ENCODE measurements at regions not wholly inside any gene's neighbourhood (a gene's known extent, or its start where the extent isn't known, plus 50 kb on each side); places are given as distances from the start of the nearest gene placed in this dataset.
"Not testable (repeated sequence)": the region's sequence is repeated elsewhere in the genome, so short reads cannot be mapped to it uniquely, and the experiment has no call there.

DNA sequence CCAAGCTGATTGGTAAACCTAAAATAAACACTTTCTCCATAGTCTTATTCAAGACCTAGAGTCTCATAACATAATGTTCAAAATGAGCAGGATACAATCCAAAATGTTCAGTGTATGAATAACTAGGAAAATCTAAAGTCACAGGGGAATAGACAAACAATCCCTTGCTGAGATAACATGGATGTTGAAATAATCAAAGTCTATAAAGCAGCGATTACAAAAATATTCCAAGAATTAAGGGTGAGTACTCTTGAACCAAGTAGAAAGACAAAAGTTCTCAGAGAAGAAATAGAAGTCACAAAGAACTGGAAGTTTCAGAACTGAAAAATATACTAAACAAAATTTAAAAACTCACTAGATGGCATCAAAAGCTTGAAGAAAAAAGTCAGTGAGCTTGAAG, 561.0 kb downstream of the INSC start:
- no peak for TF ChIP-seq POLR2A (IDR thresholded peaks at IDR 0.05; ENCODE audit: low read depth, low read length)
- DNase-seq (ENCODE audit: insufficient read length, low spot score) (no peak), FAIRE-seq (no peak)

DNA sequence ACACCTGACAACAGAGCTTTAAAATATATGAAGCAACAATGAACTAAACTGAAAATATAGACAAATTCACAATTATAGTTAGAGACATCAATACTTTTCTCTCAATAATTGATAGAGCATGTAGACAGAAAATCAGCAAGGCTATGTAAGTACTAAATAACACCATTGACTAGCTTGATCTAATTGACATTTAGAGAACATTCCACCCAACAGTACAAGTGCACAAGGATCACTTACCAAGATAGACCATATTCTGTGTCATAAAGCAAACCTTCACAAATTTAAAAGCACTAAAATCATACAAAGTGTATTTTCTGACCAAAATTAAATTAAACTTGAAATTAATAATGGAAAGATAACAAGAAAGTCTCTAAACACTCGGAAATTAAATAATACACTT, 562.5 kb downstream of the INSC start:
- no peak for DNase-seq (ENCODE audit: insufficient read length, low spot score)
- no peak for TF ChIP-seq POLR2A (IDR thresholded peaks at IDR 0.05; ENCODE audit: low read depth, low read length)

DNA sequence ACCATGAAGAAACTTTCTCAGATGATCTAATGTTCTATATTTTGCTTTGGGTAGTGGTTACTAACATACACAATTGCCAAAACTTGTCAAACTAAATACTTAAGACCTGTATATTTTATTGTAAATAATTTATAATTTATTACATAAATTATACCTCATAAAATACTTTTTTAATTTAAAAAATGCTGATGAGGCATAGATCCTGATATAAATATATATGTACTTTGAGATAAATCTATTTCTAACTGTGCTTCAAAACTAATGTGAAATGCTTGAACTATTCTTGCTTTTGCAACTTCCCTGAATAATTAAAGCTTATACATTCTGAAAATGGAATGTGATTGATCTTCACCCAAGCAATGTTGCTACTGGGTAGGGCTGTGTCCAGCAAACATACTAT, 568.8 kb downstream of the INSC start:
- FAIRE-seq (no peak), DNase-seq (ENCODE audit: insufficient read length, low spot score) (no peak)
- TF ChIP-seq POLR2A (IDR thresholded peaks at IDR 0.05; ENCODE audit: low read depth, low read length): no peak

More for the DNA sequence above, 562.5 kb downstream of the INSC start:
- FAIRE-seq: no peak

DNA sequence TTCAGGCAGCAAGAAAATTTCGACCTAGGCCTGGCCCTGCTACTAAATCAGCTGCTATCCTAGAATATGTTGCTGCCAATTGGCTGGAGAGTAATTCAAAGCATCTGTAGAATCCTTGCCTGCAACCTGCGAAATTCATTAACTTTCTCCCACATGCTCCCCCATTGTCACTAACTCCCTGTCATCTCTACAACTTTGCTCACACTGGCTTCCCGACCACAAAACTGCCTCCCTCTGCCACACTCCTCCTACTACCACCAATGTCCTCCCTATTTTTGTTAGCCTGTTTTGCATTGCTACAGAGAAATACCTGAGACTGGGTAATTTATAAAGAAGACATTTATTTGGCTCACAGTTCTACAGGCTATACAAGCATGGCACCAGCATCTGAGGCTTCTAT, 570.6 kb downstream of the INSC start:
- no peak for TF ChIP-seq POLR2A (IDR thresholded peaks at IDR 0.05; ENCODE audit: low read depth, low read length)
- DNase-seq (ENCODE audit: insufficient read length, low spot score) (no peak), FAIRE-seq (no peak)

DNA sequence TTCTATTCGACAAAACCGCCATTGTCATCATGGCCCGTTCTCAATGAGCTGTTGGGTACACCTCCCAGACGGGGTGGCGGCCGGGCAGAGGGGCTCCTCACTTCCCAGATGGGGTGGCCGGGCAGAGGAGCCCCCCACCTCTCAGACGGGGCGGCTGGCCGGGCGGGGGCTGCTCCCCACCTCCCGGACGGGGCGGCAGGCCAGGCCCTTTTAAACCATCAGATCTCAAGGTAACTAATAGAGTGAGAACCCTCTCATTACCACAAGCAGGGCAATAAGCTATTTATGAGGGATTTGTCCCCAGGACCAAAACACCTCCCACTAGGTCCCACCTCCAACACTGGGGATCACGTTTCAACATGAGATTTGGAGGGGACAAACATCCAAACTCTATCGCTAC, 571.5 kb downstream of the INSC start:
- DNase-seq (ENCODE audit: insufficient read length, low spot score); FAIRE-seq: not testable (repeated sequence)

DNA sequence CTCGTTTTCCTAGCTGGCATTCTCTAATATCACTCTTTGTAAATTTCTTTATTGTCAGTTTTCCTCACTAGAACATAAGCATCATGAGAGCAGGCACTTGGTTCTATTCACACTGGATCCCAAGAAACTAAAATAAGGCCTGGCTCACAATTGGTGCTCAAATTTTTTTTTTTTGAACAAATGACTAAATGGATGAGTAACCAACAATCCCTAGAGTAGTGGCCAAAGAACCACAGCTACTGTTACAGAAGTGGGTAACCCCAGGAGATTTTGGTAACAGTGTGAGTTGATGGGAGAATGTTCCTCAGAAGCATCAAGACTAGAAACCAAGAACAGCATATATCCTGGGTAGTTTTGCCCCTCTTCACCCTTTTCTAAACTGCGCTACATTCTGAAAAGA, 572.6 kb downstream of the INSC start:
- no peak for TF ChIP-seq POLR2A (IDR thresholded peaks at IDR 0.05; ENCODE audit: low read depth, low read length)
- DNase-seq (ENCODE audit: insufficient read length, low spot score) (no peak), FAIRE-seq (no peak)

DNA sequence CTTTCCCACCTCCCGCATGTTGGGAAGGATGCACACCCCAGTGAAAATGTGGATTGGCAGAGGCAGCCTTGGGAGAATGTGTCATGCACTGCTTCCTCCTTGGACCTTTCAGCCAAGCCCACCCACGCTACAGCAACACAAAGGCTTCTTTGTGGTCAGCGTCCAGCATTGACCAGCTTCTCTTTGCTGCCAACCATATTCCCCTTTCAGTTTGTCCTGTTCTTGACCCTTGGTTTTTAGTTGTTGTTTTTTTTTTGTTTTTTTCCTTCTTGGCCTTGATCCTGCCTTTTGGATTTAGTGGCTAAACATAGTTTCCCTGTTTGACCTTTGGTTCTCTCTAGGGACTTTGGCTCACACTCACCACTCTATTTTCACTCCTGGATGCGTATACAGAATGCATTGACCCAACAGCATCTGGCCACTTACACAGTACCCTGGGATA, 573.6 kb downstream of the INSC start:
- FAIRE-seq: no peak
- no peak for DNase-seq (ENCODE audit: insufficient read length, low spot score)
- TF ChIP-seq POLR2A (IDR thresholded peaks at IDR 0.05; ENCODE audit: low read depth, low read length): no peak

DNA sequence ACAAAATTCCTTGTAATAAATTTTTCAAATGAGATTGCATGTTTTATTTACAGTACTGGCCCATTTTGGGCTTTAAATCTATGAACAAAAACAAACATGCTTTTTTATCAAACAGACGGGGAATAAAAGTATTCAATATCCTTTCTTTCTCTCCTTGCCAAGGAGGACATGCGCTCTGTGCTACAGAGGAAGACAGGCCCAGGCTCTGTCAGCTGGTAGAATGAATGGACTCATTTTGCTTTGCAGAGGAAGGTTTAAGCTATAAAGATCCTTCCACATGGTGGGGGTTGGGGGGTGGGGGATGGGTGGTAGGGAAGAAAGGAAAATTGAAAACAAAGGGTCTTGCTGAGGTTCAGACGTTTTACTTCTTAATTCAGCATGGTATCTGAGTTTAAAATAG, 575.6 kb downstream of the INSC start:
- DNase-seq (ENCODE audit: insufficient read length, low spot score) (no peak), FAIRE-seq (no peak)
- TF ChIP-seq POLR2A (IDR thresholded peaks at IDR 0.05; ENCODE audit: low read depth, low read length): no peak

DNA sequence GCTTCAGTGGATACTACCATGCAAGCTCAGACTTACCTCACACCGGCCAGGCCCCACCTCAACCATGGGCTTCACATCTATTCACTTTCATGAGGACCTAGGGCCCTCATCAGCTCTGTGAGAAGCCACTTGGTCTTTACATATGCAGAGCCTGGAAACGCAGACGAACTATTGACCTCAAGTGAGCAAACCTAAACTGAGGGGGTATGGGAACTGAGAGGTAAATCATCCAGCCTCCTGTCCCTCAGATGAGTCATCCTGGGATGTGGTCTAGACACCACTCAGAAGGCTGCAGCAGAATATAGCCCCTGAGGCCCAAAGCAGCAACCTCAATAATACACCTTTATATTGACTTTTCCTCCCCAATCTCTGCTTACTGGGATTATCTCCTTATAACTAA, 578.0 kb downstream of the INSC start:
- no peak for TF ChIP-seq POLR2A (IDR thresholded peaks at IDR 0.05; ENCODE audit: low read depth, low read length)
- FAIRE-seq (no peak), DNase-seq (ENCODE audit: insufficient read length, low spot score) (no peak)

DNA sequence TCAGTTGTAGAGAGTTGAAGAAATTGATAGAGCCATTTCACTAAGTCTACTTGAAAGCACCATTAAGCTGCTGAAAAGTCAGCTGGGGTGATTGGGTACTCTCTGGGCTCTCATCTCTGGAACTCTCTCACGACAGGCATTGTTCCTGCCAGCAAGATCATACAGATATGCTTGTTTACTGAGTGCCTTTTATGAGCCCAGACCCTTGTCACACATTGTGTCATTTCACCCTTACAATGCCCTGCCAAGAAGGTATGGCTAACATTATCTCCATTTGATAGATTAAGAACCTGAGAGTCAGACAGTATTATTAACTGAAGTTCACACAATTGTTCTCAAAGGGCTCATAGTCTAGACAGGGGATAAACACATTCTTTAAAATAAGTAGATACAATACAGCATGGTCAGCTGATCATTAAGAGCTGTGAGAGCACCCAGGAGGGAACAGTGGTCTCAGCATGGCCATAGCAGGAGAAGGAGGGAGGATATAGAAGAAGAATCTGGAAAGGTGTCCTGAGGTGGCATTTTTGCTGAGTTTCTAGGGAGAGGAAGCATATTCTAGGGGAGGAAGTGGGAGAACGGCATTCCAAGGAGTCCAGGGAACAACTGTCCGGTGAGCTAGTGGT, 580.5 kb downstream of the INSC start:
- no peak for TF ChIP-seq POLR2A (IDR thresholded peaks at IDR 0.05; ENCODE audit: low read depth, low read length)
- no peak for FAIRE-seq
- DNase-seq (ENCODE audit: insufficient read length, low spot score): no peak

DNA sequence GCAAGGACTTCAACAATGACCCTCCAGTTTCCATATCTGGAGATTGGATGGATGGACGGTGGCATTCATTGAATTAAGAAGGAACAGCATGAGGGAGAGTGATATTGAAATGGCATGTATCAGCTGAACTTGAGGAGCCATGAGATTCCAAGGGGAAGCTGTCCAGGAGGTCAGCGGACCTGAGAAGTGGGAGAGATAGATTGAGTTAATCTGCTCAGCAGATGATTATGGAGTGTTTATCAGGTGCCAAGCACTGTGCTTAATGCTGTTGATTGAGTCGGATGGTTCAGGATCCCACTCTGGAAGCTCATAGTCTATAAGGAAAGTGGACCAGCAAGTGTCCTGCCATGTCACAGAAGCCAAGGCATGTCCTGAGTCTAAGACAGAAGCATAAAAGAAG, 581.3 kb downstream of the INSC start:
- no peak for TF ChIP-seq POLR2A (IDR thresholded peaks at IDR 0.05; ENCODE audit: low read depth, low read length)
- FAIRE-seq (no peak), DNase-seq (ENCODE audit: insufficient read length, low spot score) (no peak)

DNA sequence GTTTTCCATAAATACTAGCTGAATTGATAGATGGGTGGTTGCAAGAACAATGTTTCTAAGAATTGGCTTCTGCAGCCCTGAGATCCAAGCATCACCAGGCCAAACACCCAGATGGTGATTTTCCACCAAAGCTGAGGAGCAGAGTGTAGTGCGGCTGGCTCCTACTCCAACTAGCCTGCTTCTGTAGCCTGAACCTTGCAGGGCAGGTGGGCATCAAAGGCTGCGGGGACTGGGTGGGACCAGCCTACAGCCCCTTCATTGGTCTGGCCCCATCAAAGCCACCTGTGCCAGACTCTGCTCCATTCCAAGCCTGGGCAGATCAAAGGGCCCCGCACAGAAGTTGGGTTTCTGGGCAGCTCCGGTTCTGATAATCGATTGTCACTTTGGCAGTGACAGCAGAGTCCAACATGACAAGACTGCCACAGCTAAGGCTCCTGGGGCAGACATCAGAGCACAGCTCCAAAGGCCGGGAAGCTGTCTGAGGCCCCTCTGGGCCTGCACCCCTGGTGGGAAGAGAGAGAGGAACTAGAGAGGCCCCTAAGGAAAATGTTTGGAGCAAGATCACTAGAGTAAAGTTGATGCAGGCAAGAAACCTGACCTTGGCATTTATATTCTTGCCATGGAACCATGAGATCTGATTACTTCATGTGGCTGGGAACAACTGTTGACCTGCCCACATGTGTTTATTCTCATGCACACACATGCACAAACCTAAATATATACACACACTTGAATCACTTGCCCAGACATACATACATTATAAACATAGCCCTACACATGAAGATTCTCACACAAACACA, 582.9 kb downstream of the INSC start:
- DNase-seq (ENCODE audit: insufficient read length, low spot score) (no peak), FAIRE-seq (no peak)
- no peak for TF ChIP-seq POLR2A (IDR thresholded peaks at IDR 0.05; ENCODE audit: low read depth, low read length)

DNA sequence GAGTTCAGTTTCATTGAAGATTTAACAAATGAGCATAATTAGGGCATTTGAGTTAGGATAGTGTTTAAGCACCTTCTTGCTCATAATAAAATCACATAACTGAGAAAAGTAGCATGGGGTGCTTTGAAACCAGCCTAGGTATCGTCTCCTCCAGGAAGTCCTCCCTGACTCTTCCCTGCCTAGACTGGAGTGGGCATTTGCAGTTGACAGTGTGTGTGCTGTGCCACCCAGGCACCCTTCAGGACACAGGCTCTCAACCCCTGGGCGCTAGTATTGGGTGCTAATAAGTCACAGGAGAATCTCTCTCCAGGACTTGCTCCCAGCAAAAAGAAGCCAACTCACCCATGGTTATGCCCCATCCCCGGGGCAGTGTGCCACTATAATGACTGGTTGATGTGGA, 584.1 kb downstream of the INSC start:
- FAIRE-seq: no peak
- no peak for DNase-seq (ENCODE audit: insufficient read length, low spot score)
- TF ChIP-seq POLR2A (IDR thresholded peaks at IDR 0.05; ENCODE audit: low read depth, low read length): no peak

DNA sequence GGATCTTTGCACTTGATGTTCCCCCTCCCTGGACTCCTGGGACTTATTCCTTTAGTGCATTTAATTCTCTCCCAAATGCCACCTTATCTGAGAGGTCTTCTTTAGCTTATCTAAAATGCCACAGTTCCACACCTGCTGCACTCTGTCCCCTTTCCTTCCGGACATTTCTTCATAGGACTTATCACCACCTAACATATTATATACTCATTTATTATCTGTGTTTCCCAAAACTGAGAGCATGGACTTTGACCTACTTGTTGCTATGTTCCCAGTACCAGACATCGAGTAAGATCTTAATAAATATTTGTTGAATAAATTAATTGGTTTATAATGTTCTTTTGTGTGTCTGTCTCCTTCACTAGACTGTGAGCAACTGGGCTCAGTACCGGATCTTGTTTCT, 585.3 kb downstream of the INSC start:
- no peak for TF ChIP-seq POLR2A (IDR thresholded peaks at IDR 0.05; ENCODE audit: low read depth, low read length)
- DNase-seq (ENCODE audit: insufficient read length, low spot score) (no peak), FAIRE-seq (no peak)

DNA sequence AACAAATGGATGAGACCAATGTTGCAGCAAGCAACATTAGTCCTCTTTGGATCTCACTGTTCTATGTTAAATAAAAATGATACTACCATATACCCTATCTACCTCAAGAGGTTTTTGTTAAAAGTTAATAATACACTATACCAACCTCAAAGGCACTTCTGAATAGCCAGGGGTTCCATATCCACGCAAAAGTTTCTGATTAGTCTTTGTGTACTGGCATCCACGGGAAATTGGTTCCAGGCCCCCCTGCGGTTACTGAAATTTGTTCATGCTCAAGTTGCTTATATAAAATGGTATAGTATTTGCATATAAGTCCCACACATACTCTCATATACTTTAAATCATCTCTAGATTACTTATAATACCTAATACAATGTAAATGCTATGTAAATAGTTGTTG, 585.7 kb downstream of the INSC start:
- TF ChIP-seq POLR2A (IDR thresholded peaks at IDR 0.05; ENCODE audit: low read depth, low read length): no peak
- DNase-seq (ENCODE audit: insufficient read length, low spot score) (no peak), FAIRE-seq (no peak)

Measured in H54 (cell line).